Naive B cell (primary cell): ENCODE measurements at regions not wholly inside any gene's neighbourhood (a gene's known extent, or its start where the extent isn't known, plus 50 kb on each side); places are given as distances from the start of the nearest gene placed in this dataset.

Experiments used
- ATAC-seq, 2 donors: fragments of 150-1000 bp; cut with Tn5 transposase; 2 replicates each; pipeline ENCODE4 v1.10.0; 2021; ENCODE audit warnings: low read depth in 2 of 2, mild to moderate bottlenecking in 2 of 2, moderate library complexity in 2 of 2
- DNase-seq: peaks from one replicate; pipeline ENCODE4 v3.0.0; 2022
- H3K27ac Mint-ChIP-seq, 6 donors: one replicate each; pipeline ENCODE4 v1.8.0; 2020 to 2022; ENCODE audit warnings: mild to moderate bottlenecking in 6 of 6, mixed read lengths in 6 of 6, moderate library complexity in 5 of 6, inconsistent platforms in 2 of 6
- H3K27me3 Mint-ChIP-seq, 3 donors: one replicate each; pipeline ENCODE4 v1.8.0; 2021 to 2022; ENCODE audit warnings: mixed read lengths in 3 of 3, mild to moderate bottlenecking in 1 of 3
- H3K36me3 Mint-ChIP-seq, 2 donors: one replicate each; pipeline ENCODE4 v1.8.0; 2020 to 2022; ENCODE audit warnings: mixed read lengths in 2 of 2, inconsistent platforms in 1 of 2, mild to moderate bottlenecking in 1 of 2
- H3K4me1 Mint-ChIP-seq, 3 donors: one replicate each; pipeline ENCODE4 v1.8.0; 2020 to 2022; ENCODE audit warnings: mixed read lengths in 3 of 3, inconsistent platforms in 1 of 3, mild to moderate bottlenecking in 1 of 3, moderate library complexity in 1 of 3
- H3K4me3 Mint-ChIP-seq, 8 donors: one replicate each; pipeline ENCODE4 v1.8.0; 2020 to 2022; ENCODE audit warnings: mild to moderate bottlenecking in 8 of 8, mixed read lengths in 8 of 8, moderate library complexity in 8 of 8, inconsistent platforms in 2 of 8
- H3K9me3 Mint-ChIP-seq, 7 donors: one replicate each; pipeline ENCODE4 v1.8.0; 2020 to 2022; ENCODE audit warnings: mixed read lengths in 7 of 7, mild to moderate bottlenecking in 5 of 7, inconsistent platforms in 2 of 7, moderate library complexity in 1 of 7

DNA sequence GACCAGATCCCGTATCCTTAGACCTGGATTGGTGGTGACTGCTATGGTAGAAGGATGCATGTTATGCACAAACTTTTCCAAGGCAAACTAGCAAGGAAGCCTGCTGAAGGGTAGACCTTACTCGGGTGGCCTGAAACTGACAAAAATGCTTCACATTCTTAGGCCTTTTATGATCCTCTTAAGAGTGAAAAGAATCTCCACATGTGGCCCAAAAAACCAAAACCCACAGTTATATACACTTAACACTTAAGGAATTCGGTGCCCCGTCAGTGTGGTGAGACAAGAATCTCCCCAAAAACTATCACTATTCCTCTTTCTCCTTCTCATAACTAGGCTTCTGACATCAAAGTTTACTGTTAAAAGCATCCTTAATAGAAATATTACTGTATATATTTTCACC is 130.1 kb upstream of the SOX2 start:
- no peaks in the 10 kb centered on the region for H3K36me3 Mint-ChIP-seq
- no peaks in the 10 kb centered on the region for H3K4me1 Mint-ChIP-seq
- DNase-seq: no peak
- H3K9me3 Mint-ChIP-seq: peaks cover 0 to 8% (median 0%) of the 10 kb centered on the region in 7 donors
- no peaks in the 10 kb centered on the region for H3K27me3 Mint-ChIP-seq
- ATAC-seq: no peak
- no peak overlapping the region for H3K27ac Mint-ChIP-seq
- H3K4me3 Mint-ChIP-seq: no peak overlapping the region

DNA sequence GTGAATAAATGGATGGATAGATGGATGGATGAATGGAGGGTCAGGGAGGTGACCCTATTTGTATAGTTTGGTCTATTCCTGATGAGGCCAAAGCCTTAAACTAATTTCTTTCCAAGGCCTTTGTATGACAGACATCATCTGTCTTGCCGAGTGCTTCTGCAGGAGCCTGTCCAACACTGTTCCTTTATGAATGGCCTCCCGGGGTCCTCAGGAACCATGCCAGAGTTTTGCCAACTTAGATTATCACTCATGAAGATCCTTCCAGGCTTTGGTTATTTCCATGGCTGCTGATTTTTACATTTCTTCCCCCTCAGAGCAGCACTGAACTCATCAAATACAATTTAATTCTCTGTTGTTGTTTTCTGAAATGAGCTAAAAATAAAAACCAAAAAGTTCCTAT is 133.0 kb upstream of the SOX2 start:
- Mint-ChIP-seq H3K27me3 (no peaks in the 10 kb centered on the region), H3K36me3 (no peaks in the 10 kb centered on the region), H3K27ac (no peak overlapping the region), H3K4me3 (no peak overlapping the region), H3K4me1 (no peaks in the 10 kb centered on the region), H3K9me3 (peaks cover 0 to 6% (median 0%) of the 10 kb centered on the region in 7 donors)
- ATAC-seq (no peak), DNase-seq (no peak)

DNA sequence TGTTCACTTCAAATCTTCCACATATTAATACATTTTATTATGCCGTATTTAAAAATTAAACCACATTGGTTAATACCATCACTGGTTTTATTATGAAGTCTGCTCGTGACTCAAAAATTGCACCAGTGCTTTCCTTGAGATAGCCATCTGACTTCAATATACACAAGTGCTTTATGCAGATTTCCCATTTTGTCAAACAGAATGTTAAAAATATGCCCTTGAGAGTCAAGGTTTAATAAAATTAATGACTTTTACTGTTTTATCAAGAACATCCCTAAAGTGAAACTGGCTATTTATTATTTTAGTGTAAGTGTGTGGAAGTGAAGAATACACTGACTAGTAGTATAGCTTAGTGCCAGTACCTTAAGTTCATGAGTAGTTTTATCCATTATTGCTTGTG is 139.3 kb upstream of the SOX2 start:
- no peak for DNase-seq
- ATAC-seq: no peak
- Mint-ChIP-seq H3K4me1 (no peaks in the 10 kb centered on the region), H3K27me3 (no peaks in the 10 kb centered on the region), H3K4me3 (no peak overlapping the region), H3K9me3 (peaks cover 0 to 2% (median 0%) of the 10 kb centered on the region in 7 donors), H3K36me3 (no peaks in the 10 kb centered on the region), H3K27ac (no peak overlapping the region)

GRCh38 chr3:181570472-181570871 is 141.3 kb upstream of the SOX2 start:
- H3K27me3 Mint-ChIP-seq: no peaks in the 10 kb centered on the region
- no peak overlapping the region for H3K4me3 Mint-ChIP-seq
- peaks cover 0 to 2% (median 0%) of the 10 kb centered on the region in 7 donors for H3K9me3 Mint-ChIP-seq
- H3K36me3 Mint-ChIP-seq: no peaks in the 10 kb centered on the region
- no peaks in the 10 kb centered on the region for H3K4me1 Mint-ChIP-seq
- DNase-seq (no peak), ATAC-seq (no peak)
- H3K27ac Mint-ChIP-seq: no peak overlapping the region

DNA sequence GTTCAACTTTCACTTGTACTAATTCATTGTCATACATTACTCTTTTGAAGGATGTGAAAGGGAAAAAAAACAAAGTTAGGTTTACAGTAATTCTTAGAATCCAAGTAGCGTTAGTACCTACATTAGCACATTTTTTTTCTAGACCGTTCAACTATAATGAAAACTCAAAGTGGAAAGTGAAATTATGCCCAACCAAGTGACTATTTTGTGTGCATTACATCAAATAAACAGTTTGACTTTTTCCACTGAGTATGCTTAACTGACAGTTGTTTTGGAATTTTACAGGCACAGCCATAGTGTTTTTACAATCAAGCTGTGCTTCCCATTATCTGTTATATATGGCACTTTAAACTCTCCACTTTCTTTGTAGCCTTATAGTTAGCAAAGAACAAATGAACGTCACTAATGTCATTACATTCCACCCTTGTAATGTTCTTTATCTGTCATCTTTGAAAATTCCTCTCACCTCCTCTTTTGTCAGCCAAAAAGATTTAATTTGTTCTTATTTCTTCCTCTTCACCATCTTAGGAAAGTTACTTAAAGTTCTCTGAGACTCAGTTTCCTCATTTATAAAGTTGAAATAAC is 142.3 kb upstream of the SOX2 start:
- no peaks in the 10 kb centered on the region for H3K27me3 Mint-ChIP-seq
- no peaks in the 10 kb centered on the region for H3K36me3 Mint-ChIP-seq
- no peaks in the 10 kb centered on the region for H3K4me1 Mint-ChIP-seq
- H3K27ac Mint-ChIP-seq: no peak overlapping the region
- no peak overlapping the region for H3K4me3 Mint-ChIP-seq
- ATAC-seq (no peak), DNase-seq (no peak)
- H3K9me3 Mint-ChIP-seq: peaks cover 0 to 2% (median 0%) of the 10 kb centered on the region in 7 donors

DNA sequence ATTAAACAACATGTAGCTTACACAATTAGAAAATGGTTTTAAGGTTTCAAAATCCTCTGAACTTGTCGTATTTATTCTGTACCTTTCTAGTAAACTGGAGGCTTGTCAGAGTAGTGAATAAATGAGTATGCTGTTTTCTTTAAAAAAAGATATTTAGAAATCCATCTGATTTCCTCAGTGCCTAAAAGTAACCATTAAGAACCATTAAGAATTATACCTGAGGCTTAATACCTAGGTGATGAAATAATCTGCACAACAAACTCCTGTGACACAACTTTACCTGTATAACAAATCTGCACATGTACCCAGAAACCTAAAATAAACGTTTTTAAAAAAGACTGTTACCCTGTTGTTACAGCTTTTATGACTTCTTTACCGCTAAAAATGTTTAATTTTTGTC is 143.0 kb upstream of the SOX2 start:
- H3K36me3 Mint-ChIP-seq: no peaks in the 10 kb centered on the region
- H3K9me3 Mint-ChIP-seq: peaks cover 0 to 2% (median 0%) of the 10 kb centered on the region in 7 donors
- H3K27ac Mint-ChIP-seq: no peak overlapping the region
- no peaks in the 10 kb centered on the region for H3K27me3 Mint-ChIP-seq
- DNase-seq (no peak), ATAC-seq (no peak)
- H3K4me3 Mint-ChIP-seq: no peak overlapping the region
- no peaks in the 10 kb centered on the region for H3K4me1 Mint-ChIP-seq

DNA sequence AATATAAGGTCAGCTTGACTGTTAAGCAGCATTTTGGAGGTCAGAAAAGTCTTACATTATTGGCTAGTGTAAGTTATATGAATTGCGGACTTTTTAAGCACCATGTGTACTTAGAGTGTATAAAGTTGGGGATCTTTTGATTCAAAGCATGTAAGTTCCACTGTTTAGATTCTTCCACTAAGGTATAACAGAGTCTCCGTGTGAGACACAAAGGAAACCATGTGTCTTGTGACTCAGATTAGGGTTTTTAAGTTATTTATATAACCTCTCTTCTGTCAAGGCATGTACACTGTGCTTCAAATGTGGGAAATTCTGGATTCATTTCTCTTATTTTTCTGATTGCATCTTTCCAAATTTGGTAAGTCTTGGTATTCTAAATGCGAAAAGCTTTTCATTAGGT is 143.5 kb upstream of the SOX2 start:
- no peak overlapping the region for H3K4me3 Mint-ChIP-seq
- no peaks in the 10 kb centered on the region for H3K36me3 Mint-ChIP-seq
- ATAC-seq (no peak), DNase-seq (no peak)
- no peak overlapping the region for H3K27ac Mint-ChIP-seq
- no peaks in the 10 kb centered on the region for H3K4me1 Mint-ChIP-seq
- H3K27me3 Mint-ChIP-seq: no peaks in the 10 kb centered on the region
- H3K9me3 Mint-ChIP-seq: peaks cover 0 to 2% (median 0%) of the 10 kb centered on the region in 7 donors

- Mint-ChIP-seq H3K27ac (no peak overlapping the region), H3K27me3 (no peaks in the 10 kb centered on the region), H3K4me1 (no peaks in the 10 kb centered on the region), H3K36me3 (no peaks in the 10 kb centered on the region), H3K9me3 (peaks cover 0 to 2% (median 0%) of the 10 kb centered on the region in 7 donors), H3K4me3 (no peak overlapping the region)
- DNase-seq (no peak), ATAC-seq (no peak)
Measured at GRCh38 chr3:181567311-181568075, 144.2 kb upstream of the SOX2 start.

DNA sequence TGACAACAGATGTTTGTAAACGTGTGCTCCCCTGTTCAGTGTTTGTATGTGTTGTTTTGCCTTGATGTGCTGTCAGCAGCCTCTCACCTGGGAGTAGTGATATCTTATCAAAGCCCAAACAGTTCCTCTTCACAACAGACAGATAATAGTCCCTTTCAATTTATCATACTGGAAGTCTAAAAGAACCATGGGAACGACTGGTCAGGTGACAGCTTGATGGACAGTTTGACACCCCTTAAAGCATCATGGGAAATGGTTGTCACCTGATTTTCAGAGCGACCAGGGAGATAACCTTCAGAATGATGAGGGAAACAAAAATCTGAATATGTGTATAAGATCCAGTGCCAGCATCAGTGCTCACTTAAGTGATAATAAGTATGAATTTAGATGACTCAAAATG is 146.3 kb upstream of the SOX2 start:
- no peaks in the 10 kb centered on the region for H3K4me1 Mint-ChIP-seq
- H3K36me3 Mint-ChIP-seq: no peaks in the 10 kb centered on the region
- no peaks in the 10 kb centered on the region for H3K27me3 Mint-ChIP-seq
- peaks cover 0 to 2% (median 0%) of the 10 kb centered on the region in 7 donors for H3K9me3 Mint-ChIP-seq
- no peak overlapping the region for H3K4me3 Mint-ChIP-seq
- no peak for ATAC-seq
- no peak overlapping the region for H3K27ac Mint-ChIP-seq
- DNase-seq: no peak

DNA sequence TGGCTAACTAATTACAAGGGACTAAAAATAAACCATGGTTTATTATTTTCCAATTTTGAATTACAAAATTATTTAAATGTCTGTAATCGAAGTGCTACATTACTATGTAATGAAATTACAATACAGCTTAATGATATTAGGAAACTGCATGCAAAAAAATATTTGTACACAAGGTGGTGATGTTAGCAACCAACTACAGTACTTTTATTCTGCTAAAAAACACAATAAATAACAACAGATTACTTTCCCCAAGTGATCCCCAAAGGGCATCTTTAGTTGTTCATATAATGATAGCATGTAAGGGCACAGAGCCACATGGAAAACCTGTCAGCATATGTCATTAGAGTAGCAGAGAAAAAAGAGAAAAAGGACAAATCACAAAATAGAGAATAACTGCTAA is 147.5 kb upstream of the SOX2 start:
- Mint-ChIP-seq H3K4me1 (no peaks in the 10 kb centered on the region), H3K27me3 (no peaks in the 10 kb centered on the region), H3K36me3 (no peaks in the 10 kb centered on the region), H3K4me3 (no peak overlapping the region), H3K9me3 (peaks cover 0 to 3% (median 0%) of the 10 kb centered on the region in 7 donors), H3K27ac (no peak overlapping the region)
- DNase-seq: no peak
- no peak for ATAC-seq

DNA sequence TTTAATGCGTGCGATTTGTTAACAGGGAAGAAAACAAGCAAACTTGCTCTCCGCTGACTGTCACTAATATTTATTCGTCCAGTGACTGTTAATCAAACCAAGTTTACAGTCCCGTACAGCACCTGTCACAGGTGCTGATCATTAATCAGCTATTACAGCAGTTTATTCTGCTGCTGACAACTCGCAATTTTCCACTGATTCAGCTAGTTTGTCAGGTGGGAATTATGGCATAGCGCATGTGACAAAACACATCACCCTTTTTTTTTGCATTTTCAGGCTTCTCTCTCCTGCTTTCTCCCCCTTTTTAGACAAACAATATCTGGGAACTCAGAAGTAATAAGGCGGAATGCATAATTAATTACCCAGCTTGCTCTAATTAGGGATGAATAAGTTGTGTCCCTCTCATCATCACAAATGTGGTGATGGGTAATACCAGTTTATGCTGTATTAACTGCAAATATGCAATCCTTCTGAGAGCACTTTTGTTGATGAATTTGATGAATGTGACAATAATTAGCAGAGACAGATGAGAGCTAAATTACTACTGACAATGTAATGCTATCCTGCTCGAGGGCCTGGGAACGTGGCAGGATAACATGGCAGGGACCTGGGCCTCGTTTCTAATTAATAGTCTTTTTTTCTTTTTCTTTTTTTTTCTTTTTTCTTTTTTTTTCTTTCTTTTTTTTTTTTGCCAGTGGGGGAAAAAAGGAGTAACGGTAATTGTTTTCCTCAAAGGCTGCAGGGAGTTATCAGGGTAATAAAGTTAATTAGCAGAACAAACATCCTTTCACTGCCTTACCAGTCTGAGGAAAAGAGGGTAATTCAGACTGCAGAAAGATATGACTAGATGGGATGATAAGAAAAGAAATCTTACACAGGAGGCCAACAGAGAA is 150.3 kb upstream of the SOX2 start:
- Mint-ChIP-seq H3K36me3 (no peaks in the 10 kb centered on the region), H3K9me3 (peaks cover 0 to 3% (median 0%) of the 10 kb centered on the region in 7 donors), H3K27ac (no peak overlapping the region), H3K4me3 (no peak overlapping the region), H3K4me1 (no peaks in the 10 kb centered on the region), H3K27me3 (no peaks in the 10 kb centered on the region)
- ATAC-seq: no peak
- DNase-seq: no peak

DNA sequence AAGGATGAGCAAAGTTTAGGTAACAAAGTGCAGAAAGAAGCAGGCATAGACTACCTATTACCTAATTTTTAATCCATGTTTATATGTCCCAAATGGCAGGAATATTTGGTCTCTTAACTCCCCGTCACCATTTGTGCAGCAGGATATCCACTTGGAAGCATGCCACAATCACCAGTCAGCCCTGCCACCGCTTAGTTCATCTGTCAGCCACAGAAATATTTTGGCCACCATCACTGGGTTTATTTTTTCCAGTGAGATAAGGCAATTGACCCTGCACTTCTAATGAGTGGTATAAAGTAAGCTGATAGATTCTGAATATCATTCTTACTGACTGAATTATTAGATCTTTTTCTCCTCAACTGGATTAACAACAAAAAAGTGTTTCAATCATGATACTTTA is 152.9 kb upstream of the SOX2 start:
- H3K36me3 Mint-ChIP-seq: no peaks in the 10 kb centered on the region
- ATAC-seq: no peak
- peaks cover 0 to 3% (median 0%) of the 10 kb centered on the region in 7 donors for H3K9me3 Mint-ChIP-seq
- no peak overlapping the region for H3K4me3 Mint-ChIP-seq
- no peak overlapping the region for H3K27ac Mint-ChIP-seq
- no peak for DNase-seq
- no peaks in the 10 kb centered on the region for H3K27me3 Mint-ChIP-seq
- no peaks in the 10 kb centered on the region for H3K4me1 Mint-ChIP-seq

DNA sequence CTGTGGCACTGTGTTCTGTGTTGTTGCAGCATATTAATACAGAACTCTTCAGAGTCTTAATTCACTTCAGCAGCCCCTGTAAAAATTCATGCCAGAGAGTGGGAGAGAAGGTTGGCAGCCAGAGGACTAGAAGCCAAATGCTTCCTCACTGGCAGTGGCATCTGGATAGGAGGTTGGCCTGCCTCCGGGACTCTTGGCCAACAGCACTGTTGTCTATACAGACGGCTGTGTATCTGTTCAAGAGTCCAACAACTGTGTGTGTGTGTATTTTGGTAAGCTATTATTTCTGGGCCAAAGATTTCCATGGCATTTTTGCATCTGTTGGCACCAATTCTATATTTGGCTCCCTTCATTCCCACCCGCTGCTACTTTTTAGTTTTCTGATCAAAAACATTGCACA is 156.0 kb upstream of the SOX2 start:
- H3K4me3 Mint-ChIP-seq: no peak overlapping the region
- H3K27ac Mint-ChIP-seq: no peak overlapping the region
- H3K4me1 Mint-ChIP-seq: no peaks in the 10 kb centered on the region
- H3K9me3 Mint-ChIP-seq: peaks cover 0 to 5% (median 0%) of the 10 kb centered on the region in 7 donors
- no peak for ATAC-seq
- no peaks in the 10 kb centered on the region for H3K27me3 Mint-ChIP-seq
- no peaks in the 10 kb centered on the region for H3K36me3 Mint-ChIP-seq
- DNase-seq: no peak
